Neural cell (in vitro differentiated cells): ENCODE measurements at regions not wholly inside any gene's neighbourhood (a gene's known extent, or its start where the extent isn't known, plus 50 kb on each side); places are given as distances from the start of the nearest gene placed in this dataset.

ENCODE experiments used
- H2AFZ ChIP-seq: fragments of 200-600, 300-800 bp; sonication (generic), shearing (Covaris generic); 2 replicates; pipeline ENCODE4 v1.6.0; 2014; ENCODE audit warnings: low read depth, mild to moderate bottlenecking, antibody characterized with exemption, low read length, moderate library complexity
- H3F3A ChIP-seq: fragments of 200-600 bp; shearing (Covaris generic); 2 replicates; pipeline ENCODE4 v1.6.1; 2016; ENCODE audit warnings: mild to moderate bottlenecking, moderate library complexity, mixed read lengths, antibody characterized with exemption, low read length; ENCODE audit not compliant: insufficient read depth, poor library complexity, severe bottlenecking
- H3K27ac ChIP-seq: fragments of 200-600, 300-800 bp; sonication (generic), shearing (Covaris generic); 2 replicates; pipeline ENCODE4 v1.5.1; 2014; ENCODE audit warnings: mild to moderate bottlenecking, low read length, moderate library complexity
- H3K27me3 ChIP-seq: fragments of 300-800, 200-600 bp; sonication (generic), shearing (Covaris generic); 2 replicates; pipeline ENCODE4 v1.6.0; 2014; ENCODE audit warnings: mild to moderate bottlenecking, low read depth, low read length, moderate library complexity; ENCODE audit not compliant: insufficient read depth
- H3K36me3 ChIP-seq: fragments of 300-800, 200-600 bp; sonication (generic), shearing (Covaris generic); 2 replicates; pipeline ENCODE4 v1.5.1; 2014; ENCODE audit warnings: mild to moderate bottlenecking, antibody characterized with exemption, low read length, moderate library complexity; ENCODE audit not compliant: insufficient read depth
- H3K4me2 ChIP-seq: fragments of 300-800, 200-600 bp; sonication (generic), shearing (Covaris generic); 2 replicates; pipeline ENCODE4 v1.6.0; 2014; ENCODE audit warnings: mild to moderate bottlenecking, low read length
- H3K4me3 ChIP-seq: fragments of 300-800, 200-600 bp; sonication (generic), shearing (Covaris generic); 2 replicates; pipeline ENCODE4 v1.5.1; 2014; ENCODE audit warnings: mild to moderate bottlenecking, low read length, moderate library complexity
- H3K79me2 ChIP-seq: fragments of 200-600 bp; shearing (Covaris generic); replicated peaks from 2 replicates; pipeline ENCODE4 v1.6.0; 2014; ENCODE audit warnings: mild to moderate bottlenecking, low read length, moderate library complexity; ENCODE audit not compliant: insufficient read depth
- H3K9ac ChIP-seq: fragments of 300-800, 200-600 bp; sonication (generic), shearing (Covaris generic); 2 replicates; pipeline ENCODE4 v1.6.1; 2016; ENCODE audit warnings: mild to moderate bottlenecking, low read length, mixed read lengths
- H3K9me2 ChIP-seq: fragments of 200-600 bp; shearing (Covaris generic); 2 replicates; pipeline ENCODE4 v1.6.1; 2016; ENCODE audit warnings: mild to moderate bottlenecking, low read length, mixed read lengths; ENCODE audit not compliant: insufficient read depth
- H3K9me3 ChIP-seq: fragments of 200-600, 300-800 bp; sonication (generic), shearing (Covaris generic); 2 replicates; pipeline ENCODE4 v1.6.1; 2016; ENCODE audit warnings: mild to moderate bottlenecking, mixed run types, low read length, moderate library complexity, mixed read lengths
- H4K20me1 ChIP-seq: fragments of 200-600 bp; shearing (Covaris generic); 2 replicates; pipeline ENCODE4 v1.6.1; 2016; ENCODE audit warnings: mild to moderate bottlenecking, mixed run types; ENCODE audit not compliant: insufficient read depth
- CTCF ChIP-seq: fragments of 450-650 bp; IDR thresholded peaks from 2 replicates; pipeline ENCODE4 v1.5.1; 2014; ENCODE audit warnings: antibody characterized with exemption, mild to moderate bottlenecking, moderate library complexity; ENCODE audit not compliant: poor library complexity, severe bottlenecking
- EP300 ChIP-seq: fragments of 450-650 bp; conservative IDR thresholded peaks from 2 replicates; pipeline ENCODE4 v1.6.1; 2014; ENCODE audit warnings: antibody characterized with exemption, mild to moderate bottlenecking, moderate library complexity; ENCODE audit not compliant: poor library complexity, severe bottlenecking
- EZH2 ChIP-seq: fragments of 200-600, 300-800 bp; shearing (Covaris generic), sonication (generic); IDR thresholded peaks from 2 replicates; pipeline ENCODE4 v1.6.1; 2014; ENCODE audit warnings: antibody characterized with exemption, low read length, borderline replicate concordance, mild to moderate bottlenecking; ENCODE audit not compliant: insufficient read depth, poor library complexity, severe bottlenecking
- MXI1 ChIP-seq: fragments of 450-650 bp; conservative IDR thresholded peaks from 2 replicates; pipeline ENCODE4 v1.6.1; 2014; ENCODE audit warnings: antibody characterized with exemption, mild to moderate bottlenecking; ENCODE audit not compliant: poor library complexity, severe bottlenecking
- POLR2AphosphoS5 ChIP-seq: IDR thresholded peaks from 2 replicates; pipeline ENCODE4 v1.6.1; 2012
- RAD21 ChIP-seq: fragments of 450-650 bp; conservative IDR thresholded peaks from 2 replicates; pipeline ENCODE4 v1.6.1; 2014; ENCODE audit warnings: antibody characterized with exemption, mild to moderate bottlenecking, moderate library complexity
- SMC3 ChIP-seq: fragments of 450-650 bp; conservative IDR thresholded peaks from 2 replicates; pipeline ENCODE4 v1.6.1; 2014; ENCODE audit warnings: antibody characterized with exemption, mild to moderate bottlenecking, moderate library complexity; ENCODE audit not compliant: poor library complexity
- TAF1 ChIP-seq: IDR thresholded peaks from 2 replicates; pipeline ENCODE4 v1.6.1; 2012; ENCODE audit warnings: low read depth
- TF ChIP-seq, protein P1 (sequence below): IDR thresholded peaks from 2 replicates; pipeline ENCODE4 v1.6.1; 2012; ENCODE audit warnings: borderline replicate concordance

DNA sequence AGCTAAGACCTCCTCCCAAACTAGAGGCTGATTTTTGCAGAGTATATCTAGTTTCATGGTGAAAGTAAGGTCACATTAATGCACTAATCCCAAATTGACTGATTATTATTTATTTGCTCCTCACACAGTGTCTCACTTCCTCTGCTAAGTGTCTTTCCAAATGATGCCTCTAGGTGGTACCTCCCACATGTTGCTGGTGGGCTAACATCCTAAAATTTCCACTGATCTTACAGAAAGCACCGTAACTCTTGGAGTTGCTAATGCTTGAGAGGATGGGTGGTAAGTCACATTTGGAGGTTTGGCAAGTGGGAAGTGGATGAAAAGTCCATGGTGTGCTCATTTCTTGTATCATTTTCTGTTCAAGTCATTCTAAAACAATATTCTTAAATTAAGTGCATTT lies 428.7 kb upstream of the GYPC start:
- Histone ChIP-seq H3K27ac (no peak overlapping the region), H3K27me3 (no peaks in the 10 kb centered on the region)
- TF ChIP-seq RAD21, result no peak
- no peak for TF ChIP-seq EP300
- no peak for TF ChIP-seq POLR2AphosphoS5
- TF ChIP-seq, protein P1, sequence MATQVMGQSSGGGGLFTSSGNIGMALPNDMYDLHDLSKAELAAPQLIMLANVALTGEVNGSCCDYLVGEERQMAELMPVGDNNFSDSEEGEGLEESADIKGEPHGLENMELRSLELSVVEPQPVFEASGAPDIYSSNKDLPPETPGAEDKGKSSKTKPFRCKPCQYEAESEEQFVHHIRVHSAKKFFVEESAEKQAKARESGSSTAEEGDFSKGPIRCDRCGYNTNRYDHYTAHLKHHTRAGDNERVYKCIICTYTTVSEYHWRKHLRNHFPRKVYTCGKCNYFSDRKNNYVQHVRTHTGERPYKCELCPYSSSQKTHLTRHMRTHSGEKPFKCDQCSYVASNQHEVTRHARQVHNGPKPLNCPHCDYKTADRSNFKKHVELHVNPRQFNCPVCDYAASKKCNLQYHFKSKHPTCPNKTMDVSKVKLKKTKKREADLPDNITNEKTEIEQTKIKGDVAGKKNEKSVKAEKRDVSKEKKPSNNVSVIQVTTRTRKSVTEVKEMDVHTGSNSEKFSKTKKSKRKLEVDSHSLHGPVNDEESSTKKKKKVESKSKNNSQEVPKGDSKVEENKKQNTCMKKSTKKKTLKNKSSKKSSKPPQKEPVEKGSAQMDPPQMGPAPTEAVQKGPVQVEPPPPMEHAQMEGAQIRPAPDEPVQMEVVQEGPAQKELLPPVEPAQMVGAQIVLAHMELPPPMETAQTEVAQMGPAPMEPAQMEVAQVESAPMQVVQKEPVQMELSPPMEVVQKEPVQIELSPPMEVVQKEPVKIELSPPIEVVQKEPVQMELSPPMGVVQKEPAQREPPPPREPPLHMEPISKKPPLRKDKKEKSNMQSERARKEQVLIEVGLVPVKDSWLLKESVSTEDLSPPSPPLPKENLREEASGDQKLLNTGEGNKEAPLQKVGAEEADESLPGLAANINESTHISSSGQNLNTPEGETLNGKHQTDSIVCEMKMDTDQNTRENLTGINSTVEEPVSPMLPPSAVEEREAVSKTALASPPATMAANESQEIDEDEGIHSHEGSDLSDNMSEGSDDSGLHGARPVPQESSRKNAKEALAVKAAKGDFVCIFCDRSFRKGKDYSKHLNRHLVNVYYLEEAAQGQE, result no peak
- TF ChIP-seq SMC3, result no peak
- no peak for TF ChIP-seq TAF1
- no peak for TF ChIP-seq MXI1
- no peak for TF ChIP-seq CTCF
- no peak for TF ChIP-seq EZH2

DNA sequence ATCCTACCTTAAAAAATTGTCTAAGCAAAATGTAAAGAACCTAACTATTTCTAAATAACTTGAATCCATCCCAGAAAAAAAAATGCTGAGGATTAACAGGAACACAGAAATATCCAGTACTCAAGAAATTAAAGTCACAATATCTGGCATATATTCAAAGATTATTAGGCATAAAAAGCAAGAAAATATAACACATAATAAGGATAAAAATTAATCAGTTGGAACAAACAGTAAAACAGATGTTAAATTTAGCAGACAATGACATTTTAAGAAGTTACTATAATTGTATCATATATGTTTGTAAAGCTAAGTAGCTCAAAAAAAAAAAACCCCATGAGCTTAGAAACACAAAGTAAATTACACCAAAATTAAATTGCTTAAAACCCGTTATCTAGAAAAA lies 427.4 kb upstream of the GYPC start:
- Histone ChIP-seq H3K9ac (no peak overlapping the region), H3K27me3 (no peaks in the 10 kb centered on the region), H3K9me3 (no peaks in the 10 kb centered on the region), H3K79me2 (no peaks in the 10 kb centered on the region), H3F3A (no peaks in the 10 kb centered on the region), H2AFZ (no peak overlapping the region), H3K36me3 (no peaks in the 10 kb centered on the region), H3K9me2 (no peaks in the 10 kb centered on the region), H3K4me3 (no peak overlapping the region), H3K27ac (no peak overlapping the region), H4K20me1 (no peaks in the 10 kb centered on the region), H3K4me2 (no peak overlapping the region)
- no peak for TF ChIP-seq EZH2
- TF ChIP-seq CTCF, result no peak
- no peak for TF ChIP-seq SMC3
- TF ChIP-seq, protein P1, result no peak
- TF ChIP-seq MXI1, result no peak
- TF ChIP-seq POLR2AphosphoS5, result no peak
- TF ChIP-seq RAD21, result no peak
- TF ChIP-seq TAF1, result no peak
- TF ChIP-seq EP300, result no peak

More for the DNA sequence above, 428.7 kb upstream of the GYPC start:
- H3K9me2 ChIP-seq, result no peaks in the 10 kb centered on the region
- H3K79me2 ChIP-seq, result no peaks in the 10 kb centered on the region
- no peaks in the 10 kb centered on the region for H3F3A ChIP-seq
- no peak overlapping the region for H2AFZ ChIP-seq
- H3K36me3 ChIP-seq, result no peaks in the 10 kb centered on the region
- H3K9ac ChIP-seq, result no peak overlapping the region
- H3K9me3 ChIP-seq, result no peaks in the 10 kb centered on the region
- no peak overlapping the region for H3K4me2 ChIP-seq
- no peak overlapping the region for H3K4me3 ChIP-seq
- H4K20me1 ChIP-seq, result no peaks in the 10 kb centered on the region
